Astrocyte of the spinal cord (primary cell): ENCODE measurements at regions not wholly inside any gene's neighbourhood (a gene's known extent, or its start where the extent isn't known, plus 50 kb on each side); places are given as distances from the start of the nearest gene placed in this dataset.

Experiments
- DNase-seq: peaks from one replicate; pipeline ENCODE4 v3.0.0; 2011; ENCODE audit warnings: low read depth, low spot score
- H3K4me3 ChIP-seq: 2 replicates; pipeline ENCODE4 v1.5.1; 2011; ENCODE audit warnings: low read depth, mild to moderate bottlenecking, low read length, moderate library complexity
- CTCF ChIP-seq: IDR thresholded peaks from 2 replicates; pipeline ENCODE4 v1.5.1; 2012; ENCODE audit warnings: low read depth, mild to moderate bottlenecking, low read length, inconsistent platforms
- in situ Hi-C: cut with HindIII; loops from 2 replicates; pipeline ENCODE4 v1.10.0; 2017; ENCODE audit warnings: low sequenced_read_pairs

DNA sequence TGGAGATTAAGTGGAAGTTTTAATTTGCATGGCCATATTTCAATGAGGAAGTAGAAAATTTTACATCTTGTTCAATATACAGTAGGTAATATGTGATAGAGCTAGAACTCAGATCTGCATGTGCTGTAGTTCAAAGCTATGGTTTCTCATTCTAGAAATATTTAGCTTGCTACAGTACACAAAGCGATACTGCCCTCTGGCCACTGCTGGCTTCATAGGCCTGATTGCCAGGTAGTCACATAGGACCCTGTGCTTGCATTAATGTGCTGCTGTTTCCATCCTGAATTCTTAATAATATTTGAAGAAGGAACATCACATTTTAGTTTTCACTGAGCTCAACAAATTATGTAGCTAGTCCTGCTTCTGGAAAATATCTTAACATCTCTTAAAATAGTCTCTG lies 87.0 kb downstream of the PLSCR2 start:
- in situ Hi-C loops, result no loop called here
- peak; percentile 47 for TF ChIP-seq CTCF
- H3K4me3 ChIP-seq, result no peak overlapping the region
- DNase-seq, result peak; percentile 44

GRCh38 chr3:146380046-146380445 lies 89.3 kb downstream of the PLSCR2 start:
- no peak overlapping the region for H3K4me3 ChIP-seq
- in situ Hi-C loops, result no loop called here
- no peak for TF ChIP-seq CTCF
- DNase-seq, result no peak

- H3K4me3 ChIP-seq, result no peak overlapping the region
- DNase-seq, result peak; percentile 37
- in situ Hi-C loops, result no loop called here
- no peak for TF ChIP-seq CTCF
Measured at GRCh38 chr3:146375219-146375618, 94.1 kb downstream of the PLSCR2 start.

GRCh38 chr3:146374146-146374545 lies 95.2 kb downstream of the PLSCR2 start:
- no peak for DNase-seq
- no peak for TF ChIP-seq CTCF
- in situ Hi-C loops, result no loop called here
- H3K4me3 ChIP-seq, result no peak overlapping the region

DNA sequence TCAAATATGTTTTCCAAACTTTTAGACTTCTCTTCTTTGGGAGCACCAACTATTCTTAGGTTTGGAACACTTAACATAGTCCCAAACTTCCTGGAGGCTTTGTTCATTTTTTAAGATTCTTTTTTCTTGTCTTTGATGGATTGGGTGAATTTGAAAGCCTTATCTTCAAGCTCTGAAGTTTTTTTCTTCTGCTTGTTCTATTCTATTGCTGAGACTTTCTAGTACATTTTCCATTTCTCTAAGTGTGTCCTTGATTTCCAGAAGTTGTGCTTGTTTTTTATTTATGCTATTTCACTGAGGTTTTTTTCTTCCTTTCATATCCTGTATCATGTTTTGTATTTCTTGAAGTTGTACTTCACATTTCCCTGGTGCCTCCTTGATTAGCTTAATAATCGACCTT lies 97.5 kb downstream of the PLSCR2 start:
- in situ Hi-C loops, result no loop called here
- DNase-seq, result no peak
- no peak for TF ChIP-seq CTCF
- no peak overlapping the region for H3K4me3 ChIP-seq

GRCh38 chr3:146368882-146369523 lies 100.4 kb downstream of the PLSCR2 start:
- TF ChIP-seq CTCF, result no peak
- no peak for DNase-seq
- in situ Hi-C loops, result no loop called here
- H3K4me3 ChIP-seq, result no peak overlapping the region
